Stimulated activated CD4-positive, alpha-beta T cell treated with anti-CD3 and anti-CD28 coated beads, Interleukin-12 subunit alpha, Interleukin-12 subunit beta, amount 100 ng/mL, for 24 hours (primary cell): ENCODE measurements at regions not wholly inside any gene's neighbourhood (a gene's known extent, or its start where the extent isn't known, plus 50 kb on each side); places are given as distances from the start of the nearest gene placed in this dataset.

Source experiments
- DNase-seq, 2 experiments: peaks; one replicate each; pipeline ENCODE4 v3.0.0-alpha.2; 2020; ENCODE audit warnings: low read depth in 2 of 2

DNA sequence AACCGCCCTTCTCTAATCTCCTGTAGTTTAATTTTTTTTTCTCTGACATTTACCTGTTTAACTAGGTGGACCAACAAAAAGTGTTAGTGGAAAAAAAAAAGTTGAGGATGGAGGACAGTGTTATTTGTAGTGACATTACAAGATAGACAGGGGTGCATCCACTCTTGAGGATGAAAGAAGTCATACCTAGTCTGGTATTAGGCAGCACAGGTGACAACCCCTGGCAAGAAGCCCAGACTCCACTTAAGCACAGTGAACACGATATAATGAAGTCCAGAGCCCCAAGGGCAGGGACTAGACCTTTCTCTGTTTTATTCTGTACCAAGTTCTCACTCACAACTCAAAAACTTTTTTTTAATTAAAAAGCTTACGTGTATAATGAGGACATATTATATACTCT lies 268.4 kb downstream of the GPR37 start:
- no peak for DNase-seq

DNA sequence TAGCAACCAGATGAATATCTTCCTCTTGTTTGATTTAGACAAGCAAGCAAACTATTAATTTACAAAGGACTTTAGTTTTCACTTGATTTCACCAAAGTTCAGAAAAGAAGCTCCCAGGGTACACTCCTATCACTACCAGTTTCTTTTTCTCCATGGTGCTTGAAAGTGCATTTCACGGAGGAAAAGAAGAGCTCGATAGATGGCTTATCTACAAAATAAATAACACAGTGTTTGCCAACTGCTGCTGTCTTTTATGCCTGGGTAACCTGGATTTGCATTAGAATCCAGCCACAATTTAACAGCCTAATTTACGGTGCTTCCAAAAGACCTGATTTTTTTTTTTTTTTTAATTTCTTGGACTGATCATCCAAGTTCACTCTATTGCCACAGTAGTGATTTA lies 275.7 kb downstream of the GPR37 start:
- DNase-seq: no peak

- no peak for DNase-seq
Measured at GRCh38 chr7:124489082-124489819, 276.3 kb downstream of the GPR37 start.

DNA sequence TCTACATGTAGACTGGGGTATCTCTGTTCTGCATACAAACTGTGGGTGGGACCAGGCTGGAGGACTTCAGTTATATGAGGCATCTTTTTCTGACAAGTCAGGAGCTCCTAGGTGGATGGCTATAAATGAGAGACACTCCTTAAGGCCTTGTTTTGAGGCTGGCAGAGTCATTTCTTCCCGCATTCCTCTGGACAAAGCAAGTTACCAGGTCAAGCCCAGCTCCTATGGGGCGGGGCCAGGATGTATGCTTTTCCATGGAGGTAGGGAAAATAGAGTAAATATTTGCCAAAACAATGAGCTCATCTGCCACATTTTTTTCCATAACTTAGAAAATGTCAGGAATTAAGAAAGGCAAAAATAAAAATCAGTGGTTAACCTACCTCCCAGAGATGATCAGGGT lies 283.4 kb downstream of the GPR37 start:
- DNase-seq: no peak

DNA sequence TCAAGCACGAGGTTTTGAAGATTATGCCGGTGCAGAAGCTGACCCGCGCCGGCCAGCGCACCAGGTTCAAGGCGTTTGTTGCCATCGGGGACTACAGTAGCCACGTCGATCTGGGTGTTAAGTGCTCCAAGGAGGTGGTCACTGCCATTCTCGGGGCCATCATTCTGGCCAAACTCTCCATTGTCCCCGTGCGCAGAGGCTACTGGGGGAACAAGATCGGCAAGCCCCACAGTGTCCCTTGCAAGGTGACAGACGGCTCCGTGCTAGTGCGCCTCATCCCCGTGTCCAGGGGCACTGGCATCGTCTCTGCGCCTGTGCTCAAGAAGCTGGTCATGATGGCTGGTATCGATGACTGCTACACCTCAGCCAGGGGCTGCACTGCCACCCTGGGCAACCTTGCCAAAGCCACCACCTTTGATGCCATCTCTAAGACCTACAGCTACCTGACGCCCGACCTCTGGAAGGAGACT lies 284.7 kb downstream of the GPR37 start:
- no peak for DNase-seq

DNA sequence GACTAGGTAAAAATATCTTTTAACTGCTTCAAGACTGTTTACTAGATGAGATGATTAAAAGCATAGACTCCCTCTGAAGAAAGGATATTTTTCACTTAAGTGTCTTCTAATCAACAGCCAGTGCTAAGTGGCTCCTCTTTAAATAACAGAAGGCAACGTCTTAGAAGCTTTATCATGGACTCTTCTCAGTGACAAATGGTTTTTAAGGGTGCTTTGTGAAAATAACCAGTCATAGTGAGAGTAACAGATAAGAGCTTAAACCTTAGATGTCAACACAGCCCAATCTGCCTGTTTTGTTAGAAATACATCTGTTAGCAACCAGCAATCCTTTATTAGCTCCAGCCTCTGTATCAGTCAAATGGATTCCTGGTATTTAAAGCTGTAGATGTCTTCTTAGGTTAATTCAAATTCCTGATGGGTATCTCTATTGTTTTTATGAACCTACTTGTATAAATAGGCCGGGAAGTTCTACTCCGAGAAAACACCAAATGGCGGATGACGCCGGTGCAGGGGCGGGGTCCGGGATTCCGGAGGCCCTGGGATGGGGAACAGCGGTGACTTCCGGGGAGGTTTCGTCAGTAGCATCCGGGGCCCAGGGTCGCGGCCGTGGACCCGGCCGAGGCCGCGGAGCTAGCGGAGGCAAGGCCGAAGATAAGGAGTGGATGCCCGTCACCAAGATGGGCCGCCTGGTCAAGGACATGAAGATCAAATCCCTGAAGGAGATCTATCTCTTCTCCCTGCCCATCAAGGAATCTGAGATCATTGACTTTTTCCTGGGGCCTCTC lies 285.4 kb downstream of the GPR37 start:
- DNase-seq: no peak

DNA sequence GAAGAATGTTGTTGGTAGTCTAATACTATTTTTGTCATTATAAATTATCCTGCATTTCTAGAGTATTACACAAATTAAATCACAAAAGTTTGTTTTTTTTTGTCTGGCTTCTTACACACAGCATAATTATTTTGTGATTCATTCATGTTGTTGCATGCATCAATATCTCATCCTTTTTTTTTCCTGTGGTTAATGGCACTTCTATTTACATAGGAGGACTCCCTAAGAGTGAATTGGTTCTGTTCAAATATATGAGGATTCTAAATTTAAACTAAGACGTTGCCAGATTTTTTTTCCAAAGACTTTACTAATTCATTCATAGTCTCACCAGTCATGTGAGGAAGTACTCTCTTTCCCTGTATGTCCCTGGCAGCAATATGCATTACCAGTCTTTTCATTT lies 303.3 kb downstream of the GPR37 start:
- no peak for DNase-seq

GRCh38 chr7:124460555-124460954 lies 305.0 kb downstream of the GPR37 start:
- DNase-seq: no peak

DNA sequence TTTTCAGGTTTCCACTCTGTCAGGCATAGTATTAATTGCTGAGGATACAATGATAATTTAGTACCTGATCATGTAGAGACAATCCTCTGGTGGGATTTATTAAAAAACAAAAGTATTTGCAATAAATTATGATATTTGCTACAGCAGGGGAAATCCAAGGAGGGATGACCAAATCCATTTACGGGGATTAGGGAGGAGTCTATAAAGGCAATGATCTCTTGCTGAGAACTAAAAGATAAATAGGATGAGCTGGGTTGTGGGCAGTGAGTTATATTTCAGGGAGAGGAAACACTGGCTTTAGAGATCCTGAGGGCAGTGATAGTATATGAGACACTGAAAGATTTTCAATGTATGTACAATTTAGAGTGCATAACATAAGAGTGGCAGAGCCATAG lies 305.5 kb downstream of the GPR37 start:
- no peak for DNase-seq

DNA sequence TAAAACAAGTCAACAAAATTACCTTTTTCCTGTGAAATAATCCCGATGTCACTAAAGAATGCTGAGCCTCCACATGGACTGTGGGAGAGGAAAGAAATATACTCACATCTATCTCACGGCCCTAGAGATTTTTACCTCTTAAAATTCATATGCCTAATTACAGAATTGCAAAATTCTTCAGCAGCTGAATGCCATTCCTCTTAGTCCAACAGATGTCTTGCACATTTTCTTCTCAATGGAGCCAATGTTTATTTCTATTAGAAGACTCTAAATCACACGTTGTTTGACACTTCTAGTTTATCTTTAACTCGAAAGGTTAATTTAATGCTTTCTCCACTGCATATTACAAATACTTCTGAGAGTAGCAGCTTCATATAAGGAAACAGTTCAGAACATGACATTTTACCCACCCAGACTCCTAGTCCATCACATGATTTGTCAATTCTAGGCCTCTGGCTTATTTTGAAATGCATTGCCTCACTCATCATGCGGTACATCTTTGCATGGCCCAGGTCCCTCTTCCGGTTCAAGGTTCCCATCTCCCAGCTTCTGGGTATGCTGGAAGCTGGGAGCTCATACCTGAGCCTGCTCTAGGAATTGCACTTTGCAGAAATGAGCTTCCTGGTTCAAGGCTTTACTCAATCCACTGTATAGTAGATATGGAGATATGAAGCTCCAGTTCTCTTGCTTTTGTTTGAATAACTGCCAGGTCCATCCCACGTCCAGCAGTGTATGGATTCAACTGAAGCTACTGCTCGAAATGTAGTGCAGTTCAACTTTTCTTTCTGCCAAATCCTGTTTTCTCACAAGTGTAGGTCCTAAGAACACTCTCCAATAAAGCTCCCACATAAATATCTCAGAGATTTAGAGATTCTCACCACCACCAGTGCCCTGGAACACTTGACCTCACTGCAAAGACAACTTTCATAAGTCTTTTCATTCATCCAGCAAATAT lies 306.2 kb downstream of the GPR37 start:
- no peak for DNase-seq

DNA sequence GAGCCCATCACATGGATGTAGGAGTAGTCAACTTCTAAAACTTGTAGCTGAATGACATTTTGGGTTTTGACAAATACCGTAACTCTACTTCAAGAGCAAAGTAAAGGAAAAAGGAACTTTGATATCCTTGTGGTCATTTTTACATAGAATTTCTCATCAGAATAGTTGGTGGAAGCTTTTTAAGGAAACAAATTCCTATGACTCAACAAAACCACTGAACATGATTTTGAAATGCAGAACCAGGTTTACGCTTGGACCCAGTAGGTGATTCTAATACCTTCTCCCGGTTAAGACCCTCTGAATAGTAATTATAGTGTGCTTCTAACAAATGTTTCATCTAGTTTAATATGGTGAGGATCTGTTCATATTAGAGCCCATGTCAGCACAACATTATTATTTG lies 307.8 kb downstream of the GPR37 start:
- DNase-seq: no peak

DNA sequence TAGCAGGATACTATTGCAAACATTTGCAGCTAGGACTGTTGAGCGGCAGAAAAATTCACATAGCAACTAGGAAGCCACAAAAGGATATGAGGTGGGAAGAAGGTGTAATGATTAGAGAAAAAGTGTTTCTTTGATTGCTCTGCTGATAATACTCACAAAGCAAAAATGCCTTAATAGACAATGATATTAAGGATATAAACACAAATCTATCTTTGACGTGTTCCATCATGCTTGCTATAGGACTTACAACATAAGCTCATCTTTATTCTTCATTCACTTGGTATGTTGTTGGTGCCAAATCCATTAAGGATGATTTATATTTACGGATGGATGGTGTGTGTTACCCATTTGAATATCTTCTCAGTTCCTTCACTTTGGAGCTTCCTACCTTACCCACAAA lies 309.3 kb downstream of the GPR37 start:
- no peak for DNase-seq

- DNase-seq: no peak
Measured at GRCh38 chr7:124452186-124452585, 313.4 kb downstream of the GPR37 start.

- DNase-seq: no peak
Measured at GRCh38 chr7:124449896-124450295, 315.7 kb downstream of the GPR37 start.

- no peak for DNase-seq
Measured at GRCh38 chr7:124444696-124445480, 320.7 kb downstream of the GPR37 start.

- no peak for DNase-seq
Measured at GRCh38 chr7:124443762-124444161, 321.8 kb downstream of the GPR37 start.

- no peak for DNase-seq
Measured at GRCh38 chr7:124440081-124440480, 325.5 kb downstream of the GPR37 start.

DNA sequence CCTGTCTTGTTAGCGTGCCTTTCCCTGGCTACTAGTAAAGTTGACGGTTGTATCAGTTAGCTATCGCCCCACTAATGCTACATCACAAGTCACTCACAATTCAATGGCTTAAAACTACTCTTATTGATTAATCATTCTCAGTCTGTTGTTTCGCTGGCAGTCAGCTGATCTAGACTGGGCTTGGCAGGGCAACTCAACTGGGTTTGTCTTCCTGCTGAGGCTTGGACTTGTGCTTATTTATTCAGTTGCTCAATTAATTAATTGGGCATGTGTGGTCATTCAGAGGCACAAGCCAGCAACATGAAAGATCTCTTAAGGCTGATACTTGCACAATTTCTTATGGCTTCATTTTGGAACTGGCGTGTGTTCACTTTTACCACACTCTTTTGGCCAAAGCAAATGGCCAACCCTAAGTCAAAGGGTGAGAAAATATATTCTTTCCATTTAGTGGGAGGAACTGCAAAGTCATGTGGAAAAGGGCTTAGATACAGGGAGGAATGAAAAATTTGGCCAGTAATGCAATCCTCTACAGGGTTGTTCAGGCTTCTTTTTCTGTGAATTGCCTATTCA lies 333.5 kb downstream of the GPR37 start:
- no peak for DNase-seq

GRCh38 chr7:124429923-124430322 lies 335.7 kb downstream of the GPR37 start:
- no peak for DNase-seq

GRCh38 chr7:124428781-124429180 lies 336.8 kb downstream of the GPR37 start:
- DNase-seq: no peak

DNA sequence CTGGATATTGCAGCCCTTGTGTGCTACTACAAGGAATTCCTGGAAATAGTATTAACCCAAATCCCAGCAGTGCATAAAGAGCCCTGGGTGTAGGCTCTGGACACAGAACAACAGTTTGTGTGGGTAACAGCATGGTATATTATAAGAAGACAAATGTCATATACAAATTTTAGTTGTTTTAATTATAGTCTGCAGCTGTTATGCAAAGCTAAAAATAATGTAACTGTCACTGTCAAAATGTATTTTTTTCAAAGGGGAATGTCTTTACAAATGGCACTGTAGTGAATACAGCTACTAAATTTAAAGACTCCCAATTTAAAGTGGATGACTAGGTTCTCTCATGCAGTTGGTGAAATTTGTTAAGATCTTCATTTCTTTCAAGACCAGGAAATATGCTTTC lies 339.0 kb downstream of the GPR37 start:
- DNase-seq: no peak
